GM03348 (cell line): ENCODE measurements at regions not wholly inside any gene's neighbourhood (a gene's known extent, or its start where the extent isn't known, plus 50 kb on each side); places are given as distances from the start of the nearest gene placed in this dataset.
"Not testable (repeated sequence)": the region's sequence is repeated elsewhere in the genome, so short reads cannot be mapped to it uniquely, and the experiment has no call there.

Source experiments
- DNase-seq: peaks from one replicate; pipeline ENCODE4 v3.0.0; 2012; ENCODE audit warnings: low spot score

- DNase-seq = no peak
Measured at GRCh38 chr3:16708285-16708684, 103.1 kb upstream of the DAZL start.

- DNase-seq = not testable (repeated sequence)
Measured at GRCh38 chr3:16711691-16712090, 106.5 kb upstream of the DAZL start.

- no peak for DNase-seq
Measured at GRCh38 chr3:16715281-16715680, 110.1 kb upstream of the DAZL start.

- DNase-seq = no peak
Measured at GRCh38 chr3:16719426-16719825, 114.2 kb upstream of the DAZL start.

- DNase-seq = no peak
Measured at GRCh38 chr3:16720367-16720940, 115.2 kb upstream of the DAZL start.

GRCh38 chr3:16721494-16721893 lies 116.3 kb upstream of the DAZL start:
- no peak for DNase-seq

- DNase-seq = no peak
Measured at GRCh38 chr3:16723978-16724377, 118.8 kb upstream of the DAZL start.

- no peak for DNase-seq
Measured at GRCh38 chr3:16724487-16724886, 119.3 kb upstream of the DAZL start.

GRCh38 chr3:16725972-16726371 lies 120.7 kb upstream of the DAZL start:
- DNase-seq = no peak

GRCh38 chr3:16728770-16729745 lies 123.8 kb upstream of the DAZL start:
- peak; percentile 77 for DNase-seq

- DNase-seq = no peak
Measured at GRCh38 chr3:16738451-16738850, 133.2 kb upstream of the DAZL start.

- DNase-seq = no peak
Measured at GRCh38 chr3:16739541-16740105, 134.4 kb upstream of the DAZL start.

- no peak for DNase-seq
Measured at GRCh38 chr3:16740515-16740914, 135.3 kb upstream of the DAZL start.

- peak; percentile 57 for DNase-seq
Measured at GRCh38 chr3:16741103-16741758, 136.0 kb upstream of the DAZL start.

GRCh38 chr3:16741890-16742289 lies 136.7 kb upstream of the DAZL start:
- no peak for DNase-seq

- no peak for DNase-seq
Measured at GRCh38 chr3:16743276-16743675, 138.1 kb upstream of the DAZL start.

- DNase-seq = no peak
Measured at GRCh38 chr3:16759227-16759903, 125.4 kb upstream of the PLCL2 start.

GRCh38 chr3:16761571-16761970 lies 123.2 kb upstream of the PLCL2 start:
- peak; percentile 38 for DNase-seq

GRCh38 chr3:16765661-16766060 lies 119.1 kb upstream of the PLCL2 start:
- DNase-seq = no peak

- DNase-seq = peak; percentile 19
Measured at GRCh38 chr3:16767006-16767405, 117.7 kb upstream of the PLCL2 start.

GRCh38 chr3:16768014-16768413 lies 116.7 kb upstream of the PLCL2 start:
- no peak for DNase-seq

- DNase-seq = peak; percentile 9
Measured at GRCh38 chr3:16768956-16769355, 115.8 kb upstream of the PLCL2 start.
